ELR (cell line): ENCODE measurements at regions not wholly inside any gene's neighbourhood (a gene's known extent, or its start where the extent isn't known, plus 50 kb on each side); places are given as distances from the start of the nearest gene placed in this dataset.

ENCODE experiments used
- DNase-seq: peaks from one replicate; pipeline ENCODE4 v3.0.0-alpha.2; 2015; ENCODE audit warnings: low read depth

GRCh38 chr13:64912141-64912540, 2318.0 kb downstream of the PCDH9 start:
- DNase-seq: peak; percentile 90

DNA sequence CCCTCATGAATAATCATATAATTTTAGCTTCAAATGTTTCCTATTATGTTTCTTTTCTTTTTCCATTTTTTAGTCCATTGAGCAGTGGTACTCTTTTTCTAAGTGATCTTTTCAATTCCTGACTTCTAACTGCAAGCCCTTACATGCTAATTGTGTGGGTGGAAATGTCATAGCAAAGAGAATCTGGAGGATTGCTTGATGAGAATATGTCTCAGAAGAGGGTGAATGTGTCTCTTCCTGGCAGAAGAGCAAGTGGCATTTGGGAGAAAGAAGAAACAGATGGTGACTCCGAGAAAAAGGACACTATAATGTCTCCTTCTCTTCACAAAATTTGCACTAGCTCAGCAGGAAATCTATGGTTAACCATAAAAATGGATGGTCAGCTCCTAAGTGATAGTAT, 2320.0 kb downstream of the PCDH9 start:
- DNase-seq: no peak

DNA sequence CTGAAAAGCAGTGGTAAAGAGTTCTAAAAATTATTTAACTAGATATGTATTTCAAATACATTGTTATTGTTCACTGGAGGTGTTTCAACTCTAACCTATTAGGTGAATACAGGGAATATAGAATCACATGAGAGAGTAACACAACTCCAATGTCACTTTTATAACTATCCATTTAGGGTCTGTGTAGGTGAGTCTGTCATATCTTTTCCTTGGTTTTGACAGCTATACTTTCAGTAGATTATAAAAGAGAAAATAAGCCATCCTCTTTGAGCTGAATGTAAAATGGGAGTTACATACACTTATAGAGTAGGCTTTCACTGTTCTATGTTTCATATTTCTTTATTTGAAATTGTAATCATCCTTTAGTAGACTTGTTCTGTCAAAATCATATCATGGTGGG, 2321.0 kb downstream of the PCDH9 start:
- no peak for DNase-seq

DNA sequence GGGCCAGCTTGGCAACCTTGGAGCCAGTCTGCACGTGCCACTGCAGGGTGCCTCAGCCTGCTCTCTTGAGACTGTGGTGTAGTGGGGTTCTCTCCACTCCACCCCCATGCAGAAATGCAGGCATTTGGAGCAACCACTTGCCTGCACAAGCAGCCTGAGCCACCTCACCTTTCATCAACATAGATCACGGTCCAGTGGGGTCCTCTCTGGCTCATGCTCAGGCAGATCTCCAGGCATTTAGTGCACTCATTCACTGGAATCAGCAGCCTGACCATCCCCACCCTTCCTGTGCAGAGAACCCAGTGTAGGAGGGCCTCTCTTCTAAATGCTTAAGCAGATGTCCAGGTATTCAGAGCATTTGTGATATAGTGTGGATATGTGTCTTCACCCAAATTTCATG, 2330.1 kb downstream of the PCDH9 start:
- no peak for DNase-seq

DNA sequence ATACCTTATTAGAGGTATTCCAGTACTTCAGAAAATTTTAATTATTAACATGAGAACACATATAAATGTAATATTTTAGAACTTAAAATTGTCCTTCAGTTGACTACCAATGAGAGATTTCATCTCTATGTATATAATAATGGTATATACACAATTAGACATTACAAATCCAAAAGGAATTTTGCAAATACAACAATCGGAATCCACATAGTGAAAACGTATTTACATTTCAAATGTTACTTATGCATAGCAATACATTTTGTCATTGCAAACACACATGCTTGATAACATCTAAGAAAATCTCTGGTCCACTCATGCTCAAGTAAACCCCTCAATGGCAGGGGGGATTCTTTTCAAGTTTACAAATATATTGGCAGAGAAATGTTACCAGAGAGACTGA, 2345.2 kb downstream of the PCDH9 start:
- DNase-seq: peak; percentile 74

- DNase-seq: no peak
Observed at GRCh38 chr13:64877176-64877575, 2353.0 kb downstream of the PCDH9 start.

- no peak for DNase-seq
Observed at GRCh38 chr13:64871742-64872141, 2358.4 kb downstream of the PCDH9 start.

GRCh38 chr13:64869539-64869938, 2360.6 kb downstream of the PCDH9 start:
- DNase-seq: no peak

DNA sequence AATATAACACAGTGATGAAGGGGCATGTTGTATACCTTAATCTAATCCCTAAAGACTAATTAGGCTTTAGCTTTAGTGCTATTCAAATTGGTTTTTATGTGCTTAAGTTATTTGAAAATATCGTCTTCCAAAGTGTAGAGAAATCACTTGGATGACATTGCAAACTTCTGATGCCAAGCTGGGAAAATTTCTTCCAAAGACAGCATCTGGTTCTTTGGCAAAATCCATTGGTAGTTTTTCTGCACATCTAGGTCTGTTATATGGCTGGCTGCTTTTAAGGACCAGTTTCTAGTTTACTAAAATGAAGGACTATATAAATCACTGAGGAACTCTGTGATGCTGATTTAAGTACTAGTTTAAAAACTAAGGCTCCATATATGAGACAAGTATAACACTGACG, 2362.3 kb downstream of the PCDH9 start:
- no peak for DNase-seq

DNA sequence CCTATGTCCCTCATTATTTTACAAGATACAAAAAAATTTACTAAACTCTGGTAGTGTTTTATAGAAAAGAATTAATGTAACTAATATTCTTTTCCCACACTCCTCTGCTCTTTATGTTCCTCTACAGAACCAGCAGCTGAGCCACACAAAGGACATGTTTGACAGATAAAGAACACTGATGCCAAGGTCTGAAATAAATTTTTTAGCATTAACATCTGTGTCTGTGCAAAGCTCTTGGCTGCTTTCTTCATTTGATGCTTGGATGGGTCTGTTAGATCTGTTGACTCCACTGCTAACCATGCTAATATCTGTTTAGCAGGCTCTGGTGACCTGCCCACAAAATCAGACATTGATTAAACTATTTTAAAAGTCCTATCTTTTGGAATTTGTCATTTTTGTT, 2363.8 kb downstream of the PCDH9 start:
- DNase-seq: no peak

DNA sequence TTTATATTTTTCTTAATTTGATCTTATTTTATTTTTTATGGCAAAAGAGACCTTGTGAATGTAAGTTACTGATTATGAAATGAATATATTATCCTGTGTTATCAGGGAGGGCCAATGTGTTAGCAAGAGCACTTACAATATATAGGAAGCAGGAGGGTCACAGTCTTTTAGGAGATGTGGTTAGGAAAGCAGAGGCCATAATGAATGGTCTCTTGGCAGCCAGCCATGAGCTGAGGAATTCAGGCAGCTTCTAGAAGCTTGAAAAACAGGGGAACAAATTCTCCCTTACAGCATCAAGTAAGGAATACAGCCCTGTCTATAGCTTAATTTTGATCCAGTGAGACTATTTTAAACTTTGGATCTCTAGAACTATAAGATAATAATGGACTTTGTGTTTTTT, 2374.6 kb downstream of the PCDH9 start:
- peak; percentile 31 for DNase-seq

- no peak for DNase-seq
Observed at GRCh38 chr13:64850017-64850416, 2380.1 kb downstream of the PCDH9 start.

- DNase-seq: no peak
Observed at GRCh38 chr13:64849196-64849595, 2380.9 kb downstream of the PCDH9 start.

DNA sequence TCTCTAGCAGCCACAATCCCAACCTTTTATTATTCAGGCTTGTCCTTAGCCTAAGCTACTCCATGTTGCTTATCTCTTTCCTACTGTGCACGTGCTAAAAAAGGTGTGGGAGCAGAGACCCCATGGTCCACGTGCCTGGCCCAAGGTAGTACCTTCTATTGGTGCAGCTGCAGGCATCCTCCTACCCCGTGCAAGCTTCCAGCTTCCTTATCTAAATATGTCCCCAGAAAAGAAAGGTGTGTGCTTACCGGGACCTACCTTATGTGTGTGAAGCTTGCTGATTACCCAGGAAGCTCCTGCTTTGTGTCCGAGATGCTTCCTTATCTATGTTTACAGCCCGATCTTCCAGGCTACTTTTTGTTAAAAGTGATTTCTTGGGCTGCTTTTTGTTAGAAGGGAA, 2382.4 kb downstream of the PCDH9 start:
- no peak for DNase-seq

GRCh38 chr13:64845110-64845509, 2385.0 kb downstream of the PCDH9 start:
- no peak for DNase-seq

DNA sequence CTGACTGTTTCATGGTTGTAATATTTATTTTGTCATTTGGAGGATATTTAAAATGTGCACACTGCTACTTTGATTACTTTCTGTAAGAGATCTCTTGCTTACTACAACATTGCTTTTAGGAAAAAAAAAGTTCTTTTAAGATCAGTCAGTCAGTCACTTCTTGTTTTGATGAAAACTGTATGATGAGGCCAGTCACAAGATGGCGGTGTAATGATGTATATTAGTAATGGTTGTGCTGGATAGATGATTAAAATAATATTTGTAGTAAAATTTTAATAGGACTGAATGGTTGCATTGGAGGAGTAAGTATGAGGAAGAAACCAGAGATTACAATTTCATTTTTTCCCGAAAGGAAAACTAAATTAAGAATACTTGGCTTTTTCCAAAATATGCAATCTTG, 2411.1 kb downstream of the PCDH9 start:
- peak; percentile 26 for DNase-seq

DNA sequence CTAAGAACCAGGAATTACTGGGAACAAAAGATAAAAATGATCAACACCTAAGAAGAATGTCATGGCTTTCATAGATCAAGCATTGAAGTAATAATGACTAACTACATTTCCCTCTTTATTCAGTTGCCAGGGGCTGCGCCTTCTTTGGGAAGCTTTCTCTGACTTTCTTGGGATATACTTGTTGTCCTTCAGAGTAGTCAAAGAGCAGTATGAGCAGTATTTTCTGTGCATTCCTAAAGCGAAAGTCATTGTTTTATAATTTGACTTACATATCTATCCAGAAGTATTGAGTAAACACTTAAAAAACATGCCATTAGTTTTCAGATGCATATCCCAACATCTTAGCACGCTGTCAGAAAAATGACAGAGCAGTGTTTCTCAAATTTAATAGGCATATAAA, 2412.4 kb downstream of the PCDH9 start:
- DNase-seq: peak; percentile 57

- DNase-seq: peak; percentile 69
Observed at GRCh38 chr13:64810750-64811149, 2419.4 kb downstream of the PCDH9 start.

- no peak for DNase-seq
Observed at GRCh38 chr13:64808704-64809103, 2421.4 kb downstream of the PCDH9 start.

- DNase-seq: no peak
Observed at GRCh38 chr13:64801768-64802167, 2428.4 kb downstream of the PCDH9 start.

- DNase-seq: no peak
Observed at GRCh38 chr13:64798422-64798821, 2431.7 kb downstream of the PCDH9 start.

GRCh38 chr13:64793592-64793991, 2436.5 kb downstream of the PCDH9 start:
- DNase-seq: no peak

GRCh38 chr13:64793131-64793530, 2437.0 kb downstream of the PCDH9 start:
- no peak for DNase-seq

- DNase-seq: no peak
Observed at GRCh38 chr13:64791373-64791772, 2438.8 kb downstream of the PCDH9 start.

DNA sequence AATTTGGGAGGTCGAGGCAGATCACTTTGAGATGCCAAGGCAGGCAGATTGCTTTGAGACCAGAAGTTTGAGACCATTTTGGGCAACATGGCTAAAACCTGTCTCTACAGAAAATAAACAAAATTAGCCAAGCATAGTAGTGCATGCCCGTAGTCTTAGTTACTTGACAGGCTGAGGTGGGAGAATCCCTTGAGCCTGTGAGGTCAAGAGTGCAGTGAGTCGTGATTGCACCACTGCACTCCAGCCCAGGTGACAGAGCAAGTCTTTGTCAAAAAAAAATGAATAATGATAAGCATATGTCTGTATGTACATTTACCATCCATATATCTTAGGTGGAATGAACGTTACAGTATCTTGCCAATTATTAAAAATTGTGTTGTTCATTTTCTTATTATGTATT, 2447.7 kb downstream of the PCDH9 start:
- peak; percentile 12 for DNase-seq
